ENCODE measurements at regions not wholly inside any gene's neighbourhood (a gene's known extent, or its start where the extent isn't known, plus 50 kb on each side); places are given as distances from the start of the nearest gene placed in this dataset.

DNA sequence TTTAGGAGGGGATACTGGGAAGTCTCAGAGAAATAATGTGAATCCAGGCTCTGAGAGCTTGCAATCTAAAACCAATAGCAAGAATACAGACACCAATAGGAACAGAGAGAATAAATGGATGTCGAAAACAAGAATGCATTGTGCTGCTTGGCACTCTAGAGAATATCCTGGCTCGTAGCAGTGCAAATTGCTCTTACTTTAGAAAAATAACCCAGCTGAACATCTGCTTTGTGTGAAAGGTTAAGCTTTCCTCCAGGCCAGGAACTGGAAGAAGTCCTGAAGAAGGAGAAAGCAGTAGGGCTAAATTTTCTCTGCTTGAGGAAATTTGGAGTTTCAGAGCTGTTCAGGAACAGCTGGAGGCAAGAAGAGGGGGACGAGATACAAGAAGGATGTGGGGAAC, 382.3 kb downstream of the HHIPL2 start:
- WGBS, result 88% methylated on average over 3 of the region's 3 CpGs
- H3K36me3 ChIP-seq (ENCODE audit: insufficient read depth, low read length), result no peaks in the 10 kb centered on the region
- H3K4me3 ChIP-seq (ENCODE audit: low read length), result no peak overlapping the region
- no peak overlapping the region for H3K27ac ChIP-seq (ENCODE audit: low read depth, low read length)
- no peaks in the 10 kb centered on the region for H3K4me1 ChIP-seq (ENCODE audit: insufficient read depth, low read length)
- H3K27me3 ChIP-seq (ENCODE audit: insufficient read depth, low read length), result no peaks in the 10 kb centered on the region
- H3K9ac ChIP-seq (ENCODE audit: low read depth, low read length), result no peak overlapping the region
- H3K9me3 ChIP-seq (ENCODE audit: insufficient read depth, low read depth, low read length), result no peaks in the 10 kb centered on the region

DNA sequence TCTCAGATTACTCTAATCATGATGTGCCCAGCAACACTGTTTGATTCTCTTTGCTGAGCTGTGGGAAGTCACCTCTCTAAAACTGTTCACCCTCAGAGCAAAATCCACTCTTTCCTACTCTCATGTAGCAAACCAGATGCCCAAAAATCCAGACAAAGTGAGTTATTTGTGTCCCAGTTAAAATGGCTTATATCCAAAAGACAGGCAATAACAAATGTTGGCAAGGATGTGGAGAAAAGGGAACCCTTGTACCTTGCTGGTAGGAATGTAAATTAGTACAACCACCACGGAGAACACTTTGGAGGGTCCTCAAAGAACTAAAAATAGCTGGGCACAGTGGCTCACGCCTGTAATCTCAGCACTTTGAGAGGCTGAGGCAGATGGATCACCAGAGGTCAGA, 384.0 kb downstream of the HHIPL2 start:
- no peaks in the 10 kb centered on the region for H3K4me1 ChIP-seq (ENCODE audit: insufficient read depth, low read length)

DNA sequence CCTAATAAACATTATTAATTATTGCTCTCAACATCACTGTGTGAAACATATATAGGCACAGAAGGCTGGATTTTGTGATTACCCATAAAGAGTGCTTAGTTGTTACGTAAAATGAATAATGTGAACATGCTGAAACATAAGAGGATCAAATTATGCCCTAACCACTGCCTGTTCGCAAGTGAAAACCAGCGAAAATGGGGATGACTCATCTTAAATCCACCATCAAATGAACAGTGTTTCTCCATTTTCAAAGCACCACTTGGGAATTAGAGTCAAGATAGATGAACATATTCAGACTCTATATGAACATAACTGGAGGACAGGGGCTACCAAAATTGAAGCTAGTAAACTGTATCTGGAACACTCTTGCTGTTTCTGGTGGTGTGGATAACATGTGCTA, 386.2 kb downstream of the HHIPL2 start:
- Histone ChIP-seq H3K9ac (ENCODE audit: low read depth, low read length) (no peak overlapping the region), H3K9me3 (ENCODE audit: insufficient read depth, low read depth, low read length) (no peaks in the 10 kb centered on the region; the same call in 1 of the 2 replicates), H3K4me1 (ENCODE audit: insufficient read depth, low read length) (no peaks in the 10 kb centered on the region), H3K27ac (ENCODE audit: low read depth, low read length) (no peak overlapping the region), H3K36me3 (ENCODE audit: insufficient read depth, low read length) (no peaks in the 10 kb centered on the region), H3K27me3 (ENCODE audit: insufficient read depth, low read length) (no peaks in the 10 kb centered on the region), H3K4me3 (ENCODE audit: low read length) (no peak overlapping the region)
- 87% methylated on average over 3 of the region's 3 CpGs for WGBS

More for the DNA sequence above, 384.0 kb downstream of the HHIPL2 start:
- H3K4me3 ChIP-seq (ENCODE audit: low read length), result no peak overlapping the region
- H3K27ac ChIP-seq (ENCODE audit: low read depth, low read length), result no peak overlapping the region
- WGBS, result 95% methylated on average over 2 of the region's 2 CpGs
- H3K27me3 ChIP-seq (ENCODE audit: insufficient read depth, low read length), result no peaks in the 10 kb centered on the region
- no peaks in the 10 kb centered on the region for H3K9me3 ChIP-seq (ENCODE audit: insufficient read depth, low read depth, low read length)
- H3K36me3 ChIP-seq (ENCODE audit: insufficient read depth, low read length), result no peaks in the 10 kb centered on the region
- H3K9ac ChIP-seq (ENCODE audit: low read depth, low read length), result no peak overlapping the region

DNA sequence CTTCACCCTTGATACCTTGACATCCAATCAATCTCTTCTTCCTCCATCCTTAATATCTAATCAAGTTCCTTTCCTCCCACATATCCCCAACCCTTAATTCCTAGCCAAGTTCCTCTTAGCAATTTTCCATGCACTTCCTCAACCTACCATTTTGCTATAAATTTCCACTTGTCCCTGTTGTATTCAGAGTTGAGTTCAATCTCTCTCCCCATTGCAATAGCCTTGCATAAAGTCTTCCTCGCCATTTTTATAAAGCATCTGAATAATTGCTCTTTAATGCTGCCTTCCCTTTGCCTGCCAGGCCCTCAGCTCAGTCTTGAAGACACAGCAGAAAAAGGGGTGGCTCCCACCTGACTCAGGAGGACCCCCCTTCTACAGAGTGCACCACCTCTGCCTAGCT, 390.3 kb downstream of the HHIPL2 start:
- no peak overlapping the region for H3K4me3 ChIP-seq (ENCODE audit: low read length)
- H3K4me1 ChIP-seq (ENCODE audit: insufficient read depth, low read length), result no peaks in the 10 kb centered on the region
- H3K9ac ChIP-seq (ENCODE audit: low read depth, low read length), result no peak overlapping the region
- H3K36me3 ChIP-seq (ENCODE audit: insufficient read depth, low read length), result no peaks in the 10 kb centered on the region
- WGBS, result 94% methylated on average over 1 of the region's 1 CpG
- H3K27me3 ChIP-seq (ENCODE audit: insufficient read depth, low read length), result no peaks in the 10 kb centered on the region
- H3K27ac ChIP-seq (ENCODE audit: low read depth, low read length), result no peak overlapping the region
- H3K9me3 ChIP-seq (ENCODE audit: insufficient read depth, low read depth, low read length), result no peaks in the 10 kb centered on the region; the same call in 1 of the 2 replicates

DNA sequence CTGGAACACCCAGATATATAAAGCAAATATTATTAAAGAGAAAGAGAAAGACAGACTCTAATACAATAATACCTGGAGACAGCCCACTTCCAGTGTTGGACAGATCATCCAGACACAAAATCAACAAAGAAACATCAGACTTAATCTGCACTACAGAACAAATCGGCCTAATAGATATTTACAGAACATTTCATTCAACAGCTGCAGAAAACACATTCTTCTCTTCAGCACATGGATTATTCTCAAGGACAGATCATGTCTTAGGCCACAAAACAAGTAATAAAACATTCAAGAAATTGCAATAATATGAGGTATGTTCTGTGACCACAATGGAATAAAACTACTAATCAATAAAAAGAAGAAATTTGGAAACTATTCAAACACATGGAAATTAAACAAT, 398.3 kb upstream of the DUSP10 start:
- Histone ChIP-seq H3K9me3 (ENCODE audit: insufficient read depth, low read depth, low read length) (peaks cover 3% of the 10 kb centered on the region; the same call in 1 of the 2 replicates), H3K9ac (ENCODE audit: low read depth, low read length) (no peak overlapping the region), H3K27ac (ENCODE audit: low read depth, low read length) (no peak overlapping the region), H3K4me1 (ENCODE audit: insufficient read depth, low read length) (no peaks in the 10 kb centered on the region), H3K27me3 (ENCODE audit: insufficient read depth, low read length) (no peaks in the 10 kb centered on the region), H3K4me3 (ENCODE audit: low read length) (no peak overlapping the region), H3K36me3 (ENCODE audit: insufficient read depth, low read length) (no peaks in the 10 kb centered on the region)
- WGBS, result 87% methylated on average over 1 of the region's 1 CpG

DNA sequence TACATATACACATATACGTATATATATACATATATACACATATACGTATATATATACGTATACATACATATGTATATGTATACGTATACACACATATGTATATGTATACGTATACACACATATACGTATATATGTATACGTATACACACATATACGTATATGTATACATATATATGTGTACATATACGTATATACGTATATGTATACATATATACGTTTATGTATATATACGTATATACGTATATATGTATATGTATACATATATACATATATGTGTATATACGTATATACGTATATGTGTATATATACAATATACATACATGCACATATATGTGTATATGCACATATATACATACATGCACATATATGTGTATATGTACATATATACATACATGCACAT, 396.2 kb upstream of the DUSP10 start:
- no peak overlapping the region for H3K9ac ChIP-seq (ENCODE audit: low read depth, low read length)
- no peaks in the 10 kb centered on the region for H3K4me1 ChIP-seq (ENCODE audit: insufficient read depth, low read length)
- no peak overlapping the region for H3K4me3 ChIP-seq (ENCODE audit: low read length)
- WGBS, result no CpG with 5 or more reads among the region's 15 CpGs
- no peak overlapping the region for H3K27ac ChIP-seq (ENCODE audit: low read depth, low read length)
- H3K27me3 ChIP-seq (ENCODE audit: insufficient read depth, low read length), result no peaks in the 10 kb centered on the region
- no peaks in the 10 kb centered on the region for H3K36me3 ChIP-seq (ENCODE audit: insufficient read depth, low read length)
- peaks cover 8% of the 10 kb centered on the region for H3K9me3 ChIP-seq (ENCODE audit: insufficient read depth, low read depth, low read length)

DNA sequence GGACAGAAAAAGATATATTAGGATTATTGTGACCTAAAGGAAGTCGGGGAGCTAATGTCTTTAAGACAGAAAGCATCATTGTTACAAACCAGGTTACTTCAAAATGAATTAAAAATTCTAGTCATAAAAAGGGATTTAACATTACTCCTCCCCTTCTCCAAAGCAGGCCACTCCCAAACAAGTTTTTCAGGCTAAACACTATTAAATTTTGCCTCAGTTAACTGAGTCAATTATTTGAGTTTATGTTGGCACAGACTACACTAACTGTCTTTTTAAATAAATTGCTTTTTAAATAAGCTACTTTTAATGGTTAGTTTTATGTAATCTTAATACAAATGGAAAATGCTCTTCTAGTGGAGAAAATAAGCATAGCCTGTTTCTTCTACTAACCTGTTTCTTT, 395.0 kb upstream of the DUSP10 start:
- Histone ChIP-seq H3K36me3 (ENCODE audit: insufficient read depth, low read length) (no peaks in the 10 kb centered on the region), H3K9ac (ENCODE audit: low read depth, low read length) (no peak overlapping the region), H3K4me3 (ENCODE audit: low read length) (no peak overlapping the region), H3K27ac (ENCODE audit: low read depth, low read length) (no peak overlapping the region), H3K4me1 (ENCODE audit: insufficient read depth, low read length) (no peaks in the 10 kb centered on the region), H3K27me3 (ENCODE audit: insufficient read depth, low read length) (no peaks in the 10 kb centered on the region), H3K9me3 (ENCODE audit: insufficient read depth, low read depth, low read length) (peaks cover 8% of the 10 kb centered on the region)
- WGBS, result no CpG with 5 or more reads among the region's 1 CpG

DNA sequence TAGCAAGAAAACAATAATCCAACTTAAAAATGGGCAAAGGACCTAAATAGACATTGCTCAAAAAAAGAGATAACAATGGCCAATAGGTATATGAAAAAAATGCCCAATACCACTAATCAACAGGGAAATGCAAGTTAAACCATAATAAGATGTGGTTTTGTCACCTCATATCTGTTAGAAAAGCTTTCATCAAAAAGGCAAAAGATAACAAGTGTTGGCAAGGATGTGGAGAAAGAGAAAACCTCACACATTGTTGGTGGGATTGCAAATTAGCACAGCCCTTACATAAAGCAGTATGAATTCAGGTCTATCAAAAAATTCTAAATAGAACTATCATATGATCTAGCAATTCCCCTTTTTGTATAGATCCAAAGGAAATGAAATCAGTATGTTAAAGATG, 387.2 kb upstream of the DUSP10 start:
- Histone ChIP-seq H3K4me3 (ENCODE audit: low read length) (no peak overlapping the region), H3K4me1 (ENCODE audit: insufficient read depth, low read length) (no peaks in the 10 kb centered on the region), H3K27ac (ENCODE audit: low read depth, low read length) (no peak overlapping the region), H3K27me3 (ENCODE audit: insufficient read depth, low read length) (no peaks in the 10 kb centered on the region), H3K36me3 (ENCODE audit: insufficient read depth, low read length) (no peaks in the 10 kb centered on the region), H3K9ac (ENCODE audit: low read depth, low read length) (no peak overlapping the region), H3K9me3 (ENCODE audit: insufficient read depth, low read depth, low read length) (peaks cover 2% of the 10 kb centered on the region; the same call in 1 of the 2 replicates)

DNA sequence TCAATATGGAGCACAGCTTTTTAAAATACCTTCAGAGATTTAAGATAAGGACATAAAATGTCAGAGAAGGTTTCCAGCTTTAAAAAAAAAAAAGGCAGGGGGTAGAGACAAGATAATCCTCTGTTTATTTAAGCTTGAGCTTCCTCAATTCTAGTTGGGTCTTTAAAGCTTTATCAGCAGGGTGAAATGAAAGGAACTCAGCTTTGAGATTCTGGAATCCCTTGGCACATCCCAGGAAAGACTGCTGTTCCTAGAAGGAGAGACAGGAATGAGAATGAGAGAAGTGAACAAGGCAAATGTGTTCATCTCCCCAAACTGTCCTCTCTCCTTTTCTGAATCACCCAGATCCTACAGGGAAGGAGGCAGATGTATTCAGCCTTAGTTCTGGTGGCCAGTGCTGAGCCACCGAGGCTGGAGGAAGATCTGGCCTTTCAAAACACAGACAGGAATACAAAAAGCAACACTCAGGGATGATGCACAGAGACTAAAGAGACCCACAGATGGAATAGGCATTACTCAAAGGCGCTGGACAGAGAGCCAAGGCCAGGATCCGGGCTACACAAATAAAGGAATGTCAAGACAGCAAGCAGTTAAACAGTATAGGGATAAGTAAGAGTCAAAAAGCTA, 385.8 kb upstream of the DUSP10 start:
- Histone ChIP-seq H3K27ac (ENCODE audit: low read depth, low read length) (no peak overlapping the region), H3K9me3 (ENCODE audit: insufficient read depth, low read depth, low read length) (no peaks in the 10 kb centered on the region), H3K27me3 (ENCODE audit: insufficient read depth, low read length) (no peaks in the 10 kb centered on the region), H3K4me3 (ENCODE audit: low read length) (no peak overlapping the region), H3K4me1 (ENCODE audit: insufficient read depth, low read length) (no peaks in the 10 kb centered on the region), H3K36me3 (ENCODE audit: insufficient read depth, low read length) (no peaks in the 10 kb centered on the region), H3K9ac (ENCODE audit: low read depth, low read length) (no peak overlapping the region)
- 89% methylated on average over 3 of the region's 3 CpGs for WGBS

DNA sequence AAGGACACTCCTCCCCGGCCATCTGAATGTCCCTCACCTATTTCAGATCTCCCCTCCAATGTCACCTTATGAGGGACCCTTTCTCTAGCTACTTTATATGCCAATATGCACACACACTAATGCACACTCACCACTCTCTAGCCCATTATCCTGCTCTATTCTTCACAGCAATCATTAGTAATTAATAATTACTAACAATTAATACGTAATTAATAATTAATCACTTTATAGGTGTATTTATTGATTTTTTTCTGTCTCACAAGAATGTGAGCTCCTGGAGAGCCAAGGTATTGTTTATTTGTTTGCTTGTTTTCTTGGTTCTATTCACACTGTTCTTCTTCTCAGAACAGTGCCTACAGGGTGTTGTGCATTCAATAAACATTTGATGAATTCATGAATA, 385.2 kb upstream of the DUSP10 start:
- Histone ChIP-seq H3K27ac (ENCODE audit: low read depth, low read length) (no peak overlapping the region), H3K9me3 (ENCODE audit: insufficient read depth, low read depth, low read length) (no peaks in the 10 kb centered on the region), H3K4me3 (ENCODE audit: low read length) (no peak overlapping the region), H3K36me3 (ENCODE audit: insufficient read depth, low read length) (no peaks in the 10 kb centered on the region), H3K9ac (ENCODE audit: low read depth, low read length) (no peak overlapping the region), H3K27me3 (ENCODE audit: insufficient read depth, low read length) (no peaks in the 10 kb centered on the region), H3K4me1 (ENCODE audit: insufficient read depth, low read length) (no peaks in the 10 kb centered on the region)
- WGBS, result 86% methylated on average over 1 of the region's 2 CpGs

DNA sequence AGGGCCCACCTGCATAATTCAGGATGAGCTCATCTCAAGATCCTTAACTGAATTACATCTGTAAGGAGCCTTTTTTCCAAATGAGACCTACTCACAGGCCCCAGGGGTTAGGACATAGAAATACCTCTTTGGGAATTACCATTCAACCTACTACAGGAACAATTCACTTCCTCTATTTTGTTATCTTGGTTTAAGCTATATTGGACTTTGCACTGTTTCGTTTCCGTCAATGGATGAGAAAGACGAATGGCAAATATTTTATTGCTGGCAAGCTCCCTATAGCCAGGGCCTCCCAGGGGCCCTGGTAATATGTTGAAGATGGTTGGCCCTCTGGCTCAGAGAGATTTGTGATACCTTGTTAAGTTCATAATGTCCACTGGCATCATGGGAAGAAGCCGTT, 384.2 kb upstream of the DUSP10 start:
- no peaks in the 10 kb centered on the region for H3K9me3 ChIP-seq (ENCODE audit: insufficient read depth, low read depth, low read length)
- no peak overlapping the region for H3K4me3 ChIP-seq (ENCODE audit: low read length)
- H3K27me3 ChIP-seq (ENCODE audit: insufficient read depth, low read length), result no peaks in the 10 kb centered on the region
- no peaks in the 10 kb centered on the region for H3K4me1 ChIP-seq (ENCODE audit: insufficient read depth, low read length)
- no peak overlapping the region for H3K27ac ChIP-seq (ENCODE audit: low read depth, low read length)
- WGBS, result 94% methylated on average over 4 of the region's 4 CpGs
- H3K36me3 ChIP-seq (ENCODE audit: insufficient read depth, low read length), result no peaks in the 10 kb centered on the region
- no peak overlapping the region for H3K9ac ChIP-seq (ENCODE audit: low read depth, low read length)

DNA sequence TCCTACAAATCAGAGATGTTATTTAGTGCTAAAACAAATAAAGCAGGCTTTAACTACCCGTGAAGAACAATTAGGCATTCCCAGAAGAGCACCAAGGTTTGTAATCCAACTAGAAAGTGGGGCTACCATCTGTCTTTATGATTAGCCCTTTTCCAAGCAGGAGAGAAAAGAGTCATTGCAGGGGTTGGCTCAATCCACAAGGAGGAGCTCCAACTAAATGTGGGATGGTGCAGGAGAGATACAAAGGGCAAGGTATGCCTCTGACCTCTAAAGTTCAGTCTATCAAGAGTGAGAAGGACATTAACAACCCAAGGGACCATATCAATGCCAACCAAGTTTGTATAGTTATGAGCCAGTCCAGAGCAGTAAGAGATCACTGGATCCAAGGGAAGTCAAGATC, 382.7 kb upstream of the DUSP10 start:
- Histone ChIP-seq H3K4me3 (ENCODE audit: low read length) (no peak overlapping the region), H3K9me3 (ENCODE audit: insufficient read depth, low read depth, low read length) (no peaks in the 10 kb centered on the region), H3K36me3 (ENCODE audit: insufficient read depth, low read length) (no peaks in the 10 kb centered on the region), H3K4me1 (ENCODE audit: insufficient read depth, low read length) (no peaks in the 10 kb centered on the region), H3K27me3 (ENCODE audit: insufficient read depth, low read length) (no peaks in the 10 kb centered on the region), H3K27ac (ENCODE audit: low read depth, low read length) (no peak overlapping the region), H3K9ac (ENCODE audit: low read depth, low read length) (no peak overlapping the region)
- 75% methylated on average over 1 of the region's 1 CpG for WGBS
